Panc1 (cell line): ENCODE measurements at regions not wholly inside any gene's neighbourhood (a gene's known extent, or its start where the extent isn't known, plus 50 kb on each side); places are given as distances from the start of the nearest gene placed in this dataset.

Experiments
- ATAC-seq: fragments of 200-7000 bp; cut with Tn5 transposase; 2 replicates; pipeline ENCODE4 v1.9.1; 2020; ENCODE audit warnings: mild to moderate bottlenecking, moderate library complexity
- BruUV-seq: library from RNA; stranded (reverse); fragments of 400-500 nt; replicated peaks from 2 replicates; lab custom pipeline; 2021; lab: Mats Ljungman, UMichigan
- CTCF ChIA-PET: fragments of 300-600 bp; sonication (Branson Sonifier 250); formaldehyde crosslinking; loops from one replicate; lab custom pipeline; 2022; ENCODE audit warnings: antibody characterized with exemption; lab: Charles Lee
- POLR2A ChIA-PET: fragments of 300-600 bp; sonication (Branson Sonifier 250); formaldehyde crosslinking; loops from one replicate; lab custom pipeline; 2022; ENCODE audit warnings: antibody characterized with exemption; lab: Charles Lee
- DNase-seq: peaks from one replicate; pipeline ENCODE4 v3.0.0-alpha.2; 2010; ENCODE audit warnings: low read depth, low spot score
- H3K27ac ChIP-seq: 2 replicates; pipeline ENCODE4 v1.5.1; 2011; ENCODE audit warnings: mild to moderate bottlenecking, low read length, inconsistent platforms
- H3K27me3 ChIP-seq: fragments of 200-500 bp; sonication (Bioruptor generic); 2 replicates; pipeline ENCODE4 v1.6.0; 2014; ENCODE audit warnings: low read length, inconsistent platforms; ENCODE audit not compliant: control insufficient read depth, insufficient read depth
- H3K36me3 ChIP-seq: fragments of 200-500 bp; sonication (Bioruptor generic); 2 replicates; pipeline ENCODE4 v1.5.1; 2014; ENCODE audit warnings: inconsistent platforms, mild to moderate bottlenecking, low read length, moderate library complexity; ENCODE audit not compliant: control insufficient read depth, insufficient read depth
- H3K4me1 ChIP-seq: 2 replicates; pipeline ENCODE4 v1.5.1; 2011; ENCODE audit warnings: inconsistent platforms, mild to moderate bottlenecking, low read length, moderate library complexity; ENCODE audit not compliant: control insufficient read depth, insufficient read depth
- H3K4me3 ChIP-seq, 2 experiments: 2 replicates each; pipeline ENCODE4 v1.5.1; 2011 to 2012; ENCODE audit warnings: low read depth in 2 of 2, low read length in 2 of 2, mild to moderate bottlenecking in 2 of 2, inconsistent platforms in 1 of 2, moderate library complexity in 1 of 2
- H3K9me3 ChIP-seq: fragments of 200-500 bp; sonication (Bioruptor generic); 2 replicates; pipeline ENCODE4 v1.5.1; 2014; ENCODE audit warnings: low read depth, mild to moderate bottlenecking, inconsistent platforms, low read length, moderate library complexity; ENCODE audit not compliant: control insufficient read depth, insufficient read depth
- CTCF ChIP-seq: fragments of 450-650 bp; IDR thresholded peaks from 2 replicates; pipeline ENCODE4 v1.5.1; 2017; ENCODE audit warnings: mild to moderate bottlenecking
- POLR2AphosphoS5 ChIP-seq: IDR thresholded peaks from 2 replicates; pipeline ENCODE4 v1.6.1; 2012; ENCODE audit warnings: mild to moderate bottlenecking, low read depth, low read length, moderate library complexity
- REST ChIP-seq, 2 experiments: IDR thresholded peaks; 2 replicates each; pipeline ENCODE4 v1.6.1; 2011 to 2012; ENCODE audit warnings: low read depth in 2 of 2, control low read depth in 1 of 2, low read length in 1 of 2, mild to moderate bottlenecking in 1 of 2, moderate library complexity in 1 of 2; ENCODE audit not compliant: insufficient read depth in 1 of 2
- SIN3A ChIP-seq: IDR thresholded peaks from 2 replicates; pipeline ENCODE4 v1.6.1; 2012; ENCODE audit warnings: low read depth, mild to moderate bottlenecking, low read length, moderate library complexity, borderline replicate concordance; ENCODE audit not compliant: insufficient read depth
- TCF7L2 ChIP-seq: IDR thresholded peaks from 2 replicates; pipeline ENCODE4 v1.6.1; 2011; ENCODE audit warnings: mild to moderate bottlenecking, low read depth, low read length, inconsistent platforms
- in situ Hi-C: cut with HindIII; loops from 2 replicates; pipeline ENCODE4 v1.10.0; 2016; ENCODE audit warnings: low sequenced_read_pairs, low pct_unique_long_range_greater_than_20kb
- intact Hi-C: fragments of 100-400 bp; cut with micrococcal nuclease; formaldehyde crosslinking; loops from one replicate; pipeline ENCODE4 v1.10.0; 2022; ENCODE audit not compliant: unreplicated experiment

GRCh38 chr7:70846208-70846607, 285.7 kb upstream of the GALNT17 start:
- ChIA-PET POLR2A (no interaction called here), CTCF (no interaction called here)
- BruUV-seq: no TSS peak
- H3K27ac ChIP-seq: no peak overlapping the region
- no peaks in the 10 kb centered on the region for H3K4me1 ChIP-seq
- DNase-seq (no peak), ATAC-seq (no peak)
- H3K27me3 ChIP-seq: no peaks in the 10 kb centered on the region
- no peak overlapping the region for H3K4me3 ChIP-seq
- H3K36me3 ChIP-seq: no peaks in the 10 kb centered on the region
- intact Hi-C loops: no loop called here
- TF ChIP-seq CTCF (no peak), POLR2AphosphoS5 (no peak), TCF7L2 (no peak), REST (IDR thresholded peaks at IDR 0.05; ENCODE audit: insufficient read depth in 1 of 2, low read depth in 2 of 2, low read length in 1 of 2) (no peak), SIN3A (no peak)
- in situ Hi-C loops: no loop called here
- H3K9me3 ChIP-seq: no peaks in the 10 kb centered on the region

- POLR2A ChIA-PET: no interaction called here
These were observed 282.2 kb upstream of the GALNT17 start for GRCh38 chr7:70849580-70850235.

GRCh38 chr7:70855373-70855772, 276.6 kb upstream of the GALNT17 start:
- no peak for DNase-seq
- no peak for TF ChIP-seq REST (IDR thresholded peaks at IDR 0.05; ENCODE audit: insufficient read depth in 1 of 2, low read depth in 2 of 2, low read length in 1 of 2)
- TF ChIP-seq CTCF: no peak
- no peak for TF ChIP-seq SIN3A
- no peak for TF ChIP-seq TCF7L2
- no peak for TF ChIP-seq POLR2AphosphoS5
- no peaks in the 10 kb centered on the region for H3K27me3 ChIP-seq
- BruUV-seq: no TSS peak
- no peak overlapping the region for H3K4me3 ChIP-seq
- POLR2A ChIA-PET: no interaction called here
- in situ Hi-C loops: no loop called here
- ATAC-seq: no peak
- CTCF ChIA-PET: interaction anchor here (0.6 kb wide), 1 partner anchor 617 kb away, joined by 3 read pairs; no protein-coding TSS in a partner anchor
- no peaks in the 10 kb centered on the region for H3K4me1 ChIP-seq
- intact Hi-C loops: no loop called here
- no peaks in the 10 kb centered on the region for H3K9me3 ChIP-seq
- H3K36me3 ChIP-seq: no peaks in the 10 kb centered on the region
- H3K27ac ChIP-seq: no peak overlapping the region

More at GRCh38 chr7:70849580-70850235, 282.2 kb upstream of the GALNT17 start:
- no TSS peak for BruUV-seq
- Histone ChIP-seq H3K27me3 (no peaks in the 10 kb centered on the region), H3K27ac (no peak overlapping the region), H3K4me3 (no peak overlapping the region), H3K4me1 (no peaks in the 10 kb centered on the region), H3K36me3 (no peaks in the 10 kb centered on the region), H3K9me3 (no peaks in the 10 kb centered on the region)
- DNase-seq (no peak), ATAC-seq (no peak)
- TF ChIP-seq TCF7L2 (no peak), POLR2AphosphoS5 (no peak), SIN3A (no peak)
- CTCF ChIA-PET: no interaction called here
- in situ Hi-C loops (no loop called here), intact Hi-C loops (no loop called here)
